Activated CD4-positive, alpha-beta memory T cell treated with anti-CD3 and anti-CD28 coated beads, Interleukin-2, amount 10 ng/mL, durations not matched to agents 7 days and 5 days (primary cell): ENCODE measurements at regions not wholly inside any gene's neighbourhood (a gene's known extent, or its start where the extent isn't known, plus 50 kb on each side); places are given as distances from the start of the nearest gene placed in this dataset.
A peak's percentile ranks its signal among the peaks of the same experiment; 100 is the strongest.

ENCODE experiments used
- CTCF ChIA-PET: fragments of 350-600 bp; sonication (Branson Sonifier 250); formaldehyde crosslinking; loops from one replicate; lab custom pipeline; 2021; ENCODE audit warnings: antibody characterized with exemption, inconsistent platforms; lab: Charles Lee
- POLR2A ChIA-PET: fragments of 350-600 bp; sonication (Branson Sonifier 250); formaldehyde crosslinking; loops from one replicate; lab custom pipeline; 2021; ENCODE audit warnings: antibody characterized with exemption; lab: Charles Lee
- DNase-seq: peaks from one replicate; pipeline ENCODE4 v3.0.0-alpha.2; 2020
- H3K27ac Mint-ChIP-seq: one replicate; pipeline ENCODE4 v1.8.0; 2021; ENCODE audit warnings: mild to moderate bottlenecking, mixed read lengths
- H3K27me3 Mint-ChIP-seq: one replicate; pipeline ENCODE4 v1.8.0; 2021; ENCODE audit warnings: mixed read lengths
- H3K36me3 Mint-ChIP-seq: one replicate; pipeline ENCODE4 v1.8.0; 2021; ENCODE audit warnings: low read depth, mixed read lengths
- H3K4me1 Mint-ChIP-seq: one replicate; pipeline ENCODE4 v1.8.0; 2021; ENCODE audit warnings: mixed read lengths
- H3K4me3 Mint-ChIP-seq: one replicate; pipeline ENCODE4 v1.8.0; 2021; ENCODE audit warnings: mild to moderate bottlenecking, mixed read lengths
- H3K9me3 Mint-ChIP-seq: one replicate; pipeline ENCODE4 v1.8.0; 2021; ENCODE audit warnings: mixed read lengths

DNA sequence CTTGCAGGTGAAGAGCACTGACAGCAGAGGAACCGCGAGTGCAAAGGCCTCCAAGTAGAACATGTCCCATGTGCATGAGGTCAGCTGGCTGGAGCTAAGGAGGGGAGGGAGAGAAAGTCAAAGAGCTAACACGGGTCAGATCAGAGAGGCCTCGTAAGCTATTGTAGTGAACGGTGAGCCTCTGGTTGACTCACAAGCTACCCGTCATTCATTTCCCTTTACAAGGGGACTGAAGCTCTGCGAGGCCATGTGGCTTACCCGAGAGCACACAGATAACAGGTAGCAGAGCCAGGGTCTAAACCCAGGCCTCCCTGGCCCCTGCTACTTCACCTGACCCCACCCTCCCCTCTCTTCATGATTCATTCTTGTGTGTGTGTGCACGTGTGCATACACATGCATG lies 152.7 kb upstream of the ADRA1B start:
- no peaks in the 10 kb centered on the region for H3K9me3 Mint-ChIP-seq
- no peak overlapping the region for H3K27ac Mint-ChIP-seq
- H3K4me3 Mint-ChIP-seq: no peak overlapping the region
- no peaks in the 10 kb centered on the region for H3K36me3 Mint-ChIP-seq
- CTCF ChIA-PET: no interaction called here
- peaks cover 18% of the 10 kb centered on the region for H3K4me1 Mint-ChIP-seq
- no peak for DNase-seq
- POLR2A ChIA-PET: interaction anchor here (1.3 to 1.6 kb wide), 2 partner anchors 10 to 13 kb away, joined by 3 to 4 read pairs; no protein-coding TSS in a partner anchor
- H3K27me3 Mint-ChIP-seq: peaks cover 34% of the 10 kb centered on the region

DNA sequence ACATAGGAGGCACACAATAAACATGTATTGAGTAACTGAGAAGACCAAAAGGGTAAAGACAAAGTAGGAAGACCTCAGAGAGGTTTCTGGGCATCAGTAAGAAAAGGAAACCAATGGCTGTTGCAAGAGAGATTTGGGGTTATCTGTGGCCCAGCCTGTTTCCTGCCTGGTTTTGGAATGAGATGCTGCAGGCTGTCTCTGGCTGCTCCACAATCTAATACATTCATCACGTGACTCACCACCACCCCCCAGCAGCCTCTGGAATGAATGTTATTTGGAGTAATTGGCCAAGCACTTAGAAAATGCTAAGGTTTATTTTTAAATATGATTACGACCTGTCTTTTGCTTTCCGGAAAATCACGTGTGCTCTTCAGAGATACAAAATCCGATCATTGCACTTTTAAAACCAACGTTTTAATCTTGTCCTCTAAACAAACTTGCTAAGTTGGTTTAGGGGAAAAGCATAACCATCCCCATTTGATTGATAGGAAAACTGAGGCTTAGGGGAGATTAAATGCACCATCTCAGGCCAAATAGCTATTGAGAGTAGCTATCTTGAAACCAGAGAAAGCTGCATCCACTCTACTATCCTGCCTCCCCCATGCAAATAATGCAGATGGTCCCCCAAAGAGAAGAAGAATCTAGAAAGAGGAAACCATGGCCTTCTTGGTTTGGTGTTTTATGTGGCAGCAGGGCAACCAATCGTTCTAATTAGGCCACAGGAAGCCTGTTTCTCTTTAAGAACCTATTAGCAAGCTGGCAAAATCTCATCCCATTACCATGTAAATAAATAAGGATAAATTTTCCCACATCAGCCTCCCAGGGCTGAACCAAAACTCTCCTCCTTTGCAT lies 151.8 kb upstream of the ADRA1B start:
- H3K27me3 Mint-ChIP-seq: peaks cover 38% of the 10 kb centered on the region
- no peaks in the 10 kb centered on the region for H3K9me3 Mint-ChIP-seq
- no peak overlapping the region for H3K27ac Mint-ChIP-seq
- CTCF ChIA-PET: interaction anchor here (0.8 kb wide), 1 partner anchor 9 kb away, joined by 3 read pairs; no protein-coding TSS in a partner anchor
- H3K36me3 Mint-ChIP-seq: no peaks in the 10 kb centered on the region
- peak; percentile 34 for DNase-seq
- POLR2A ChIA-PET: interaction anchor here (0.8 to 1.6 kb wide), 2 partner anchors 9 to 33 kb away, joined by 3 to 4 read pairs; no protein-coding TSS in a partner anchor
- H3K4me3 Mint-ChIP-seq: no peak overlapping the region
- peaks cover 18% of the 10 kb centered on the region for H3K4me1 Mint-ChIP-seq

DNA sequence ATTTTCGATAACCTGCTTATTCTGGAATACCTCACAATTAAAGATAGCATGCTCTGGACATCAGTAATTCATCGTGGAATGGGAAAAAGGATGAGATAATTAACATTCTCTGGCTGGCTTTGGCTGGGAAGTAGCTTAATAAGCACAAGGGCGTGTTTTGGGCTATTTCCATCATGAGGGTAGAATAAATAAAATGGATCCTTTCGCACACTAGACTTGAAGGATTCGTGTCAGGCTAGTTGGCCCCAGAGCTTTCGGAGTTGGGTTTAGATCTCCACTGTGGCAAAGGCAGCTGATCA lies 151.2 kb upstream of the ADRA1B start:
- Mint-ChIP-seq H3K27ac (no peak overlapping the region), H3K4me3 (no peak overlapping the region), H3K4me1 (peaks cover 19% of the 10 kb centered on the region), H3K9me3 (no peaks in the 10 kb centered on the region), H3K36me3 (no peaks in the 10 kb centered on the region), H3K27me3 (peaks cover 38% of the 10 kb centered on the region)
- no peak for DNase-seq
- ChIA-PET CTCF (interaction anchor here (0.8 kb wide), 1 partner anchor 9 kb away, joined by 3 read pairs; no protein-coding TSS in a partner anchor), POLR2A (interaction anchor here (0.8 kb wide), 1 partner anchor 33 kb away, joined by 3 read pairs; no protein-coding TSS in a partner anchor)

GRCh38 chr5:159765760-159766517 lies 150.3 kb upstream of the ADRA1B start:
- H3K27ac Mint-ChIP-seq: no peak overlapping the region
- no peaks in the 10 kb centered on the region for H3K9me3 Mint-ChIP-seq
- CTCF ChIA-PET: no interaction called here
- POLR2A ChIA-PET: no interaction called here
- H3K36me3 Mint-ChIP-seq: no peaks in the 10 kb centered on the region
- no peak overlapping the region for H3K4me3 Mint-ChIP-seq
- peaks cover 19% of the 10 kb centered on the region for H3K4me1 Mint-ChIP-seq
- peaks cover 32% of the 10 kb centered on the region for H3K27me3 Mint-ChIP-seq
- DNase-seq: no peak

GRCh38 chr5:159768243-159768642 lies 148.0 kb upstream of the ADRA1B start:
- CTCF ChIA-PET: no interaction called here
- POLR2A ChIA-PET: no interaction called here

GRCh38 chr5:159772698-159773061 lies 143.6 kb upstream of the ADRA1B start:
- ChIA-PET POLR2A (no interaction called here), CTCF (no interaction called here)
- Mint-ChIP-seq H3K4me3 (peak overlapping the region; percentile 50), H3K27ac (peak overlapping the region; percentile 57), H3K4me1 (peaks cover 30% of the 10 kb centered on the region), H3K9me3 (no peaks in the 10 kb centered on the region), H3K27me3 (peaks cover 35% of the 10 kb centered on the region), H3K36me3 (peaks cover 1% of the 10 kb centered on the region)
- DNase-seq: no peak

More at GRCh38 chr5:159768243-159768642, 148.0 kb upstream of the ADRA1B start:
- DNase-seq: no peak
- Mint-ChIP-seq H3K4me1 (peaks cover 21% of the 10 kb centered on the region), H3K36me3 (no peaks in the 10 kb centered on the region), H3K4me3 (no peak overlapping the region), H3K9me3 (no peaks in the 10 kb centered on the region), H3K27ac (no peak overlapping the region), H3K27me3 (peaks cover 28% of the 10 kb centered on the region)

GRCh38 chr5:159773062-159773924 lies 143.0 kb upstream of the ADRA1B start:
- Mint-ChIP-seq H3K27ac (peak overlapping the region; percentile 52), H3K36me3 (peaks cover 4% of the 10 kb centered on the region), H3K4me3 (peak overlapping the region; percentile 50), H3K27me3 (peaks cover 32% of the 10 kb centered on the region), H3K4me1 (peaks cover 30% of the 10 kb centered on the region), H3K9me3 (peaks cover 3% of the 10 kb centered on the region)
- ChIA-PET POLR2A (interaction anchor here (0.6 to 1.3 kb wide), 7 partner anchors 9 to 614 kb away, joined by 3 to 7 read pairs (median 4); no protein-coding TSS in a partner anchor), CTCF (interaction anchor here (0.7 to 1.4 kb wide), 3 partner anchors 8 to 456 kb away, joined by 3 read pairs; no protein-coding TSS in a partner anchor)
- DNase-seq: peak; percentile 89

GRCh38 chr5:159774476-159775031 lies 141.7 kb upstream of the ADRA1B start:
- peaks cover 34% of the 10 kb centered on the region for H3K4me1 Mint-ChIP-seq
- peaks cover 28% of the 10 kb centered on the region for H3K27me3 Mint-ChIP-seq
- CTCF ChIA-PET: interaction anchor here (1.3 to 1.4 kb wide), 2 partner anchors 443 to 458 kb away, joined by 3 read pairs; no protein-coding TSS in a partner anchor
- no peak overlapping the region for H3K27ac Mint-ChIP-seq
- H3K9me3 Mint-ChIP-seq: peaks cover 3% of the 10 kb centered on the region
- no peak overlapping the region for H3K4me3 Mint-ChIP-seq
- H3K36me3 Mint-ChIP-seq: peaks cover 4% of the 10 kb centered on the region
- POLR2A ChIA-PET: interaction anchor here (0.7 to 1.3 kb wide), 5 partner anchors 8 to 362 kb away, joined by 3 to 7 read pairs (median 4); no protein-coding TSS in a partner anchor
- no peak for DNase-seq

DNA sequence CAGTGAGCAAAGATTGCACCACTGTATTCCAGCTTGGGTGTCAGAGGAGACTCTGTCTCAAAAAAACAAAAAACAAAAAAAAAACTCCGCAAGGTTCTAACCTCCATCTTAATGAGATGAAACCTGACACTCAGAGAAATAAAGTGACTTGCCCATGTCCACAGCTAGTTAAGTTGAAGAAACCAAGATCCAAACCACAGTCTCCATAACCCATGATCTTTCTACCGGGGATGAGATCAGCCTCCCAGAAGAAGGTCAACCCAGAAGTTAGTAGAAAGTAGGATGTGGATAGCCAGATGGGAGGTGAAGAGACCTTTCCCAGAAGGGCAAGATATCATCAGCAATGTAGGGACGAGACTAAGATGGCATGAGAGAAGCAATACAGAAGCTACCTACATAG lies 140.4 kb upstream of the ADRA1B start:
- Mint-ChIP-seq H3K4me3 (no peak overlapping the region), H3K9me3 (peaks cover 3% of the 10 kb centered on the region), H3K27ac (no peak overlapping the region), H3K36me3 (peaks cover 4% of the 10 kb centered on the region), H3K4me1 (peaks cover 32% of the 10 kb centered on the region), H3K27me3 (peaks cover 26% of the 10 kb centered on the region)
- DNase-seq: no peak
- ChIA-PET POLR2A (interaction anchor here (0.7 kb wide), 1 partner anchor 13 kb away, joined by 3 read pairs; no protein-coding TSS in a partner anchor), CTCF (no interaction called here)

GRCh38 chr5:159777049-159777660 lies 139.1 kb upstream of the ADRA1B start:
- H3K27ac Mint-ChIP-seq: no peak overlapping the region
- H3K4me3 Mint-ChIP-seq: no peak overlapping the region
- peaks cover 26% of the 10 kb centered on the region for H3K27me3 Mint-ChIP-seq
- peaks cover 3% of the 10 kb centered on the region for H3K9me3 Mint-ChIP-seq
- POLR2A ChIA-PET: no interaction called here
- peaks cover 4% of the 10 kb centered on the region for H3K36me3 Mint-ChIP-seq
- DNase-seq: no peak
- H3K4me1 Mint-ChIP-seq: peaks cover 35% of the 10 kb centered on the region
- CTCF ChIA-PET: no interaction called here

DNA sequence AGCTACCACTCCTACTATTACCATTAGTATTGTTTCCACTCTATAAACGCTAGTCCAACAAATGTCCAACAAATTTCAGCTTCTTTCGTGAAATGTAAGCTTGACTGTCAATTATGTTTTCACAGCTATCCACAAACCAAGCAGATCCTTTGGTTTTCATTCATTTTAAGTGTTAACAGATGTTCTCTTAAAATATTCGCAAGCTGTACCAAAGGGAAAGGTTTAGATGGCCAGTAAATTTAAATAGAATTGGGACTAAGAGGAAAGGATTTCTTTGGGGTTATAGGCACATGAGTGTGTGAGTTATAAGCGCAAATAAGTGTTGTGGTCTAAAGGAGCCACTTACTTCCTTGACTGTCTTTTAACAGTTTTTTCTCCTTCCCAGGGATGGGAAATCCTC lies 136.8 kb upstream of the ADRA1B start:
- Mint-ChIP-seq H3K36me3 (peaks cover 4% of the 10 kb centered on the region), H3K27ac (no peak overlapping the region), H3K4me1 (peaks cover 18% of the 10 kb centered on the region), H3K9me3 (peaks cover 3% of the 10 kb centered on the region), H3K27me3 (peaks cover 16% of the 10 kb centered on the region), H3K4me3 (no peak overlapping the region)
- POLR2A ChIA-PET: no interaction called here
- DNase-seq: no peak
- CTCF ChIA-PET: no interaction called here

- H3K27me3 Mint-ChIP-seq: peaks cover 10% of the 10 kb centered on the region
- peaks cover 3% of the 10 kb centered on the region for H3K9me3 Mint-ChIP-seq
- no peak for DNase-seq
- H3K4me3 Mint-ChIP-seq: no peak overlapping the region
- ChIA-PET POLR2A (no interaction called here), CTCF (no interaction called here)
- H3K36me3 Mint-ChIP-seq: peaks cover 4% of the 10 kb centered on the region
- H3K4me1 Mint-ChIP-seq: peaks cover 13% of the 10 kb centered on the region
- H3K27ac Mint-ChIP-seq: no peak overlapping the region
These were observed 136.0 kb upstream of the ADRA1B start for GRCh38 chr5:159780246-159780645.
